ENCODE measurements at regions not wholly inside any gene's neighbourhood (a gene's known extent, or its start where the extent isn't known, plus 50 kb on each side); places are given as distances from the start of the nearest gene placed in this dataset.

DNA sequence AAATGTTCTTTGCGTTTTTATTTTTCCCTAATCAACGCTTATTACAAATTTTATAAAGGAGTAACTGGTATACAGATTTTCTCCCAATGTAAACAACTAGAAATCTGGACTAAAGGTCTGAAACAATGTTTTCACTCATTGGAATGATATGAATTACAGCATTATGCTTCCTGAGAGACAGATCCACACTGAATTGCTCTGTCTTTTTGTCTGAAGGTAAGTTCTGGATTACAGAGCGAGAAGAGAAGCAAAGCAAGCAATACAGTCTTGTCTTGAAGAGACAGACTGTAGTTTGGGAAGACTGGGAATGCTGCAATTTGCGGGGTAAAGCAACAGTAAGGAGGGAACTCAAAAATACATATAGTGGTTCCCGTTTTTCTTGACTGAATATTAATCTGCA lies 262.2 kb upstream of the PABPC4L start:
- TF ChIP-seq POLR2A (IDR thresholded peaks at IDR 0.05) = no peak
- TF ChIP-seq, protein P1, sequence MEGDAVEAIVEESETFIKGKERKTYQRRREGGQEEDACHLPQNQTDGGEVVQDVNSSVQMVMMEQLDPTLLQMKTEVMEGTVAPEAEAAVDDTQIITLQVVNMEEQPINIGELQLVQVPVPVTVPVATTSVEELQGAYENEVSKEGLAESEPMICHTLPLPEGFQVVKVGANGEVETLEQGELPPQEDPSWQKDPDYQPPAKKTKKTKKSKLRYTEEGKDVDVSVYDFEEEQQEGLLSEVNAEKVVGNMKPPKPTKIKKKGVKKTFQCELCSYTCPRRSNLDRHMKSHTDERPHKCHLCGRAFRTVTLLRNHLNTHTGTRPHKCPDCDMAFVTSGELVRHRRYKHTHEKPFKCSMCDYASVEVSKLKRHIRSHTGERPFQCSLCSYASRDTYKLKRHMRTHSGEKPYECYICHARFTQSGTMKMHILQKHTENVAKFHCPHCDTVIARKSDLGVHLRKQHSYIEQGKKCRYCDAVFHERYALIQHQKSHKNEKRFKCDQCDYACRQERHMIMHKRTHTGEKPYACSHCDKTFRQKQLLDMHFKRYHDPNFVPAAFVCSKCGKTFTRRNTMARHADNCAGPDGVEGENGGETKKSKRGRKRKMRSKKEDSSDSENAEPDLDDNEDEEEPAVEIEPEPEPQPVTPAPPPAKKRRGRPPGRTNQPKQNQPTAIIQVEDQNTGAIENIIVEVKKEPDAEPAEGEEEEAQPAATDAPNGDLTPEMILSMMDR (IDR thresholded peaks at IDR 0.05) = no peak
